Spleen (tissue), 7 donors: ENCODE measurements at regions not wholly inside any gene's neighbourhood (a gene's known extent, or its start where the extent isn't known, plus 50 kb on each side); places are given as distances from the start of the nearest gene placed in this dataset.

ENCODE experiments used
- POLR2A ChIP-seq, 3 donors: fragments of 450-650 bp; IDR thresholded peaks; one replicate each; pipeline ENCODE4 v1.5.1; 2017; ENCODE audit warnings: antibody characterized with exemption in 3 of 3, mild to moderate bottlenecking in 1 of 3
- TF ChIP-seq, protein P1 (sequence below), 11 experiments: fragments of 200-600 bp in 7 of 11; fragments of 450-650 bp in 4 of 11; sonication (generic) in 4 of 11; IDR thresholded peaks in 8 of 11; conservative IDR thresholded peaks in 3 of 11; 1 replicate in 7 of 11; 2 replicates in 4 of 11; pipeline versions ENCODE4 v1.4.0 to v1.8.0; 2016 to 2021; ENCODE audit warnings: antibody characterized with exemption in 11 of 11, inconsistent platforms in 4 of 11, mild to moderate bottlenecking in 1 of 11
- donor health status: DM: no; HTN: no; CAD: no; lungs with moderate emphysema.
- donor health status: DM: no; HTN: no; CAD: no.
- donor health status: DM: no; HTN: no; CAD: no.

DNA sequence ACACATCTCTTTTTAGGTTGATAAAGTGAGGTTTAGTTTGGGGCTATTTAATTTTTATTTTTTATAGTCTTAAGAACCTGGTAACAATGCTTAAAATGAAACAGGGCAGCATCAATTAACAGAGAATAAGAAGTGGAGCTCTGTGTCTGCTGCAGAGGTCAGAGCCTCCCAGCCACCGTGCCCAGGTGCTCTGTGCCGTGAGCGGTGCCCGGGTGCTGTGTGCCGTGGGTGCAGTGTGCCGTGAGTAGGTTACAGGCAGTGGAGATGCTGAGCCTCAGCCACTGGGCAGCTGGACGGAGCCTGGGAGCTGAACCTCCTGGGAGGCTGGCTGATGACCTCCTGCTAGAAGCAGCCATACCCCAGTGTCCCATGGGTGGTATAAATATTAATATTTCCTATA, 250.0 kb downstream of the KLF6 start:
- no peak for TF ChIP-seq POLR2A (IDR thresholded peaks at IDR 0.05)
- TF ChIP-seq, protein P1, sequence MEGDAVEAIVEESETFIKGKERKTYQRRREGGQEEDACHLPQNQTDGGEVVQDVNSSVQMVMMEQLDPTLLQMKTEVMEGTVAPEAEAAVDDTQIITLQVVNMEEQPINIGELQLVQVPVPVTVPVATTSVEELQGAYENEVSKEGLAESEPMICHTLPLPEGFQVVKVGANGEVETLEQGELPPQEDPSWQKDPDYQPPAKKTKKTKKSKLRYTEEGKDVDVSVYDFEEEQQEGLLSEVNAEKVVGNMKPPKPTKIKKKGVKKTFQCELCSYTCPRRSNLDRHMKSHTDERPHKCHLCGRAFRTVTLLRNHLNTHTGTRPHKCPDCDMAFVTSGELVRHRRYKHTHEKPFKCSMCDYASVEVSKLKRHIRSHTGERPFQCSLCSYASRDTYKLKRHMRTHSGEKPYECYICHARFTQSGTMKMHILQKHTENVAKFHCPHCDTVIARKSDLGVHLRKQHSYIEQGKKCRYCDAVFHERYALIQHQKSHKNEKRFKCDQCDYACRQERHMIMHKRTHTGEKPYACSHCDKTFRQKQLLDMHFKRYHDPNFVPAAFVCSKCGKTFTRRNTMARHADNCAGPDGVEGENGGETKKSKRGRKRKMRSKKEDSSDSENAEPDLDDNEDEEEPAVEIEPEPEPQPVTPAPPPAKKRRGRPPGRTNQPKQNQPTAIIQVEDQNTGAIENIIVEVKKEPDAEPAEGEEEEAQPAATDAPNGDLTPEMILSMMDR (IDR thresholded peaks at IDR 0.05 in 8 of 11, conservative IDR thresholded peaks at IDR 0.05 in 3 of 11): no peak
